PC-9 (cell line): ENCODE measurements at regions not wholly inside any gene's neighbourhood (a gene's known extent, or its start where the extent isn't known, plus 50 kb on each side); places are given as distances from the start of the nearest gene placed in this dataset.

Experiments
- CTCF ChIP-seq: fragments of 200-600 bp; sonication (generic); conservative IDR thresholded peaks from 2 replicates; pipeline ENCODE4 v1.6.1; 2017; ENCODE audit warnings: mixed run types, antibody characterized with exemption, mild to moderate bottlenecking, moderate library complexity
- EZH2 ChIP-seq: fragments of 200-600 bp; sonication (generic); IDR thresholded peaks from 2 replicates; pipeline ENCODE4 v1.8.0; 2017; ENCODE audit warnings: antibody characterized with exemption, low read depth

- TF ChIP-seq EZH2 (no peak), CTCF (no peak)
Observed at GRCh38 chr2:223001797-223002175, 50.2 kb upstream of the KCNE4 start.
